H1 (cell line): ENCODE measurements at regions not wholly inside any gene's neighbourhood (a gene's known extent, or its start where the extent isn't known, plus 50 kb on each side); places are given as distances from the start of the nearest gene placed in this dataset.

Experiments
- BACH1 ChIP-seq: IDR thresholded peaks from 2 replicates; pipeline ENCODE4 v1.6.1; 2012; ENCODE audit warnings: low read length, improper control_type of control experiment
- POLR2AphosphoS5 ChIP-seq: IDR thresholded peaks from 2 replicates; pipeline ENCODE4 v1.6.1; 2011; ENCODE audit warnings: low read depth, low read length
- SUZ12 ChIP-seq: fragments of 200-600 bp; sonication (generic); IDR thresholded peaks from 2 replicates; pipeline ENCODE4 v1.6.1; 2012; ENCODE audit warnings: mild to moderate bottlenecking, inconsistent platforms, low read length, moderate library complexity, mixed read lengths
- TAF7 ChIP-seq: optimal IDR thresholded peaks from 2 replicates; pipeline ENCODE3; 2011; ENCODE audit warnings: low read depth, mild to moderate bottlenecking, inconsistent platforms, low read length, moderate library complexity, borderline replicate concordance

DNA sequence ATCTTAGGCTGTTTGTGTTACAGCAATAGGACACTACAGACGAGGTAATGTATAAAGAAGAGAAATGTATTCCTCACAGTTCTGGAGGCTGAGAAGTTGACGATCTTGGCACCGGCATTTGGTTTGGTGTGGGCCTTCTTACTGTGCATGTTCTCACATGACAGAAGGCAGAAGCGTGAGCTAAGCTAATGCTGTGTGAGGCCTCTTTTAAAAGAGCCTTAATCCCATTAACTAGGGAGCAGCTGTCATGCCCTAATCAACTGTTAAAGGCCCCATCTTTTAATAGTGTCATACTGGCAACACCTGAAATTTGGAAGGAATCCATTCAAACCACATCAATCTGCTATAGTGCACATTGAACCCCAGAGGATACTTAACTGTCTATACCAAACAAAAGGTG, 992.9 kb downstream of the GALC start (continued):
- TF ChIP-seq TAF7 (no peak), POLR2AphosphoS5 (no peak), SUZ12 (no peak), BACH1 (no peak)
